ENCODE measurements at regions not wholly inside any gene's neighbourhood (a gene's known extent, or its start where the extent isn't known, plus 50 kb on each side); places are given as distances from the start of the nearest gene placed in this dataset.

GRCh38 chrX:39827951-39828350 lies 269.8 kb downstream of the BCOR start:
- TF ChIP-seq CTCF (IDR thresholded peaks at IDR 0.05) (no peak), POLR2A (IDR thresholded peaks at IDR 0.05) (no peak)

All from body of pancreas (tissue), 4 donors.